Lower leg skin (tissue), 3 donors: ENCODE measurements at regions not wholly inside any gene's neighbourhood (a gene's known extent, or its start where the extent isn't known, plus 50 kb on each side); places are given as distances from the start of the nearest gene placed in this dataset.

ENCODE experiments used
- POLR2A ChIP-seq, 2 donors: fragments of 450-650 bp; IDR thresholded peaks; one replicate each; pipeline ENCODE4 v1.6.1; 2016 to 2017; ENCODE audit warnings: antibody characterized with exemption in 2 of 2, mild to moderate bottlenecking in 1 of 2, moderate library complexity in 1 of 2
- TF ChIP-seq, protein P1 (sequence below), 3 donors: fragments of 450-650 bp; IDR thresholded peaks; one replicate each; pipeline ENCODE4 v1.5.1; 2016; ENCODE audit warnings: antibody characterized with exemption in 3 of 3, mild to moderate bottlenecking in 3 of 3, moderate library complexity in 2 of 3

DNA sequence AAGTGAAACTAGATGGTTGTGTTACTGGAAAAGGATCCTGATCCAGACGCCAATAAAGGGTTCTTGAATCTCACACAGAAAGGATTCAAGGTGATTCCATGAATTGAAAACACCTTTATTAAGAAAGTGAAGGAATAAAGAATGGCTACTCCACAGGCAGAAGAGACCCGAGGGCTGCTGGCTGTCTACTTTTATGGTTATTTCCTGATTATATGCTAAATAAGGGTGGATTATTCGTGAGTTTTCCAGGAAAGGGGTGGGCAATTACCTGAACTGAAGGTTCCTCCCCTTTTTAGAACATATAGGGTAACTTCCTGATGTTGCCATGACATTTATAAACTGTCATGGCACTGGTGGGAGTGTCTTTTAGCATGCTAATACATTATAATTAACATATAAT is 50.9 kb upstream of the WARS2 start:
- no peak for TF ChIP-seq POLR2A (IDR thresholded peaks at IDR 0.05)
- TF ChIP-seq, protein P1, sequence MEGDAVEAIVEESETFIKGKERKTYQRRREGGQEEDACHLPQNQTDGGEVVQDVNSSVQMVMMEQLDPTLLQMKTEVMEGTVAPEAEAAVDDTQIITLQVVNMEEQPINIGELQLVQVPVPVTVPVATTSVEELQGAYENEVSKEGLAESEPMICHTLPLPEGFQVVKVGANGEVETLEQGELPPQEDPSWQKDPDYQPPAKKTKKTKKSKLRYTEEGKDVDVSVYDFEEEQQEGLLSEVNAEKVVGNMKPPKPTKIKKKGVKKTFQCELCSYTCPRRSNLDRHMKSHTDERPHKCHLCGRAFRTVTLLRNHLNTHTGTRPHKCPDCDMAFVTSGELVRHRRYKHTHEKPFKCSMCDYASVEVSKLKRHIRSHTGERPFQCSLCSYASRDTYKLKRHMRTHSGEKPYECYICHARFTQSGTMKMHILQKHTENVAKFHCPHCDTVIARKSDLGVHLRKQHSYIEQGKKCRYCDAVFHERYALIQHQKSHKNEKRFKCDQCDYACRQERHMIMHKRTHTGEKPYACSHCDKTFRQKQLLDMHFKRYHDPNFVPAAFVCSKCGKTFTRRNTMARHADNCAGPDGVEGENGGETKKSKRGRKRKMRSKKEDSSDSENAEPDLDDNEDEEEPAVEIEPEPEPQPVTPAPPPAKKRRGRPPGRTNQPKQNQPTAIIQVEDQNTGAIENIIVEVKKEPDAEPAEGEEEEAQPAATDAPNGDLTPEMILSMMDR (IDR thresholded peaks at IDR 0.05): no peak
